ENCODE measurements at regions not wholly inside any gene's neighbourhood (a gene's known extent, or its start where the extent isn't known, plus 50 kb on each side); places are given as distances from the start of the nearest gene placed in this dataset.

GRCh38 chr4:33218238-33218637, 2498.1 kb downstream of the PCDH7 start:
- TF ChIP-seq CTCF (IDR thresholded peaks at IDR 0.05) (no peak), NR3C1 (IDR thresholded peaks at IDR 0.05) (no peak), EHMT2 (IDR thresholded peaks at IDR 0.05; ENCODE audit: low read depth) (no peak), RARB (CRISPR knock-in tag; IDR thresholded peaks at IDR 0.05) (no peak), NFE2L2 (conservative IDR thresholded peaks at IDR 0.05; ENCODE audit: low read length) (no peak), POLR2A (IDR thresholded peaks at IDR 0.05; ENCODE audit: low read length) (no peak), NPAS2 (CRISPR knock-in tag; IDR thresholded peaks at IDR 0.05; ENCODE audit: borderline replicate concordance) (no peak), SMC3 (IDR thresholded peaks at IDR 0.05) (no peak), CHD4 (IDR thresholded peaks at IDR 0.05; ENCODE audit: borderline replicate concordance) (no peak), EP300 (IDR thresholded peaks at IDR 0.05) (no peak), PBX3 (IDR thresholded peaks at IDR 0.05) (no peak), CBX8 (IDR thresholded peaks at IDR 0.05) (no peak)
